ENCODE measurements at regions not wholly inside any gene's neighbourhood (a gene's known extent, or its start where the extent isn't known, plus 50 kb on each side); places are given as distances from the start of the nearest gene placed in this dataset.

DNA sequence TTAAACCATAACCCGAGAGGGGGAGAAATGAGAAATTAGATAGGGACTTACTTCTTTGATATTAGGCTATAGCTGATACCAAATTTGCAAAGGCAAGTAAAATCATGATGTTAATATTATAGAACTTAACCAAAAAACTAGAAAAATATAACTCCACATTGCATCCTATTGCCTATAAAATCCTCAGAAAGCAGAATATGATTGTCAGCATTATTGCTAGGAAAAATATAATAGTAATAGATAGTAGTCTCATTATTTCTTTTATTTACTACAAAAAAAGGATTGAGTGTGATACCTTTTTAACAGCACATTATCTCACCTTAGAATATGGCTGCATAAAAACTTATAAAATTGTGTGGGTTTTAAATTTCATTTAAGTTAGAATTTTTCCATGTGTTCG is 206.5 kb upstream of the CDIN1 start:
- TF ChIP-seq, protein P1, sequence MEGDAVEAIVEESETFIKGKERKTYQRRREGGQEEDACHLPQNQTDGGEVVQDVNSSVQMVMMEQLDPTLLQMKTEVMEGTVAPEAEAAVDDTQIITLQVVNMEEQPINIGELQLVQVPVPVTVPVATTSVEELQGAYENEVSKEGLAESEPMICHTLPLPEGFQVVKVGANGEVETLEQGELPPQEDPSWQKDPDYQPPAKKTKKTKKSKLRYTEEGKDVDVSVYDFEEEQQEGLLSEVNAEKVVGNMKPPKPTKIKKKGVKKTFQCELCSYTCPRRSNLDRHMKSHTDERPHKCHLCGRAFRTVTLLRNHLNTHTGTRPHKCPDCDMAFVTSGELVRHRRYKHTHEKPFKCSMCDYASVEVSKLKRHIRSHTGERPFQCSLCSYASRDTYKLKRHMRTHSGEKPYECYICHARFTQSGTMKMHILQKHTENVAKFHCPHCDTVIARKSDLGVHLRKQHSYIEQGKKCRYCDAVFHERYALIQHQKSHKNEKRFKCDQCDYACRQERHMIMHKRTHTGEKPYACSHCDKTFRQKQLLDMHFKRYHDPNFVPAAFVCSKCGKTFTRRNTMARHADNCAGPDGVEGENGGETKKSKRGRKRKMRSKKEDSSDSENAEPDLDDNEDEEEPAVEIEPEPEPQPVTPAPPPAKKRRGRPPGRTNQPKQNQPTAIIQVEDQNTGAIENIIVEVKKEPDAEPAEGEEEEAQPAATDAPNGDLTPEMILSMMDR (IDR thresholded peaks at IDR 0.05), result no peak
- no peak for TF ChIP-seq EP300 (IDR thresholded peaks at IDR 0.05)

All from tibial nerve (tissue), 4 donors.